Ishikawa (cell line): ENCODE measurements at regions not wholly inside any gene's neighbourhood (a gene's known extent, or its start where the extent isn't known, plus 50 kb on each side); places are given as distances from the start of the nearest gene placed in this dataset.

Experiments used
- CEBPB ChIP-seq: IDR thresholded peaks from 2 replicates; pipeline ENCODE4 v1.6.1; 2012
- EP300 ChIP-seq: IDR thresholded peaks from 2 replicates; pipeline ENCODE4 v1.6.1; 2012; ENCODE audit warnings: borderline replicate concordance
- MAX ChIP-seq: IDR thresholded peaks from 2 replicates; pipeline ENCODE4 v1.6.1; 2012
- REST ChIP-seq: IDR thresholded peaks from 2 replicates; pipeline ENCODE4 v1.6.1; 2012; ENCODE audit warnings: low read depth, mild to moderate bottlenecking
- TAF1 ChIP-seq: IDR thresholded peaks from 2 replicates; pipeline ENCODE4 v1.6.1; 2012; ENCODE audit warnings: low read depth, mild to moderate bottlenecking
- TEAD4 ChIP-seq: IDR thresholded peaks from 2 replicates; pipeline ENCODE4 v1.6.1; 2012
- USF1 ChIP-seq: IDR thresholded peaks from 2 replicates; pipeline ENCODE4 v1.6.1; 2012

- TF ChIP-seq USF1 (no peak), CEBPB (no peak), REST (no peak), TAF1 (no peak), EP300 (no peak), MAX (no peak), TEAD4 (no peak)
Observed at GRCh38 chr20:16806886-16807285, 58.7 kb downstream of the OTOR start.
